T-cell (primary cell): ENCODE measurements at regions not wholly inside any gene's neighbourhood (a gene's known extent, or its start where the extent isn't known, plus 50 kb on each side); places are given as distances from the start of the nearest gene placed in this dataset.

Experiments used
- ATAC-seq, 4 experiments: fragments of 200-7000 bp in 3 of 4; fragments of 150-1000 bp in 1 of 4; cut with Tn5 transposase; replicated peaks in 1 of 4; 1 replicate in 3 of 4; 2 replicates in 1 of 4; pipeline ENCODE4 v1.10.0; 2021; ENCODE audit warnings: moderate library complexity in 3 of 4, mild to moderate bottlenecking in 2 of 4, moderate number of reproducible peaks in 1 of 4
- CTCF ChIA-PET, 2 donors: fragments of 300-600 bp; sonication (Branson Sonifier 250); formaldehyde crosslinking; loops; one replicate each; lab custom pipeline; 2022; ENCODE audit warnings: antibody characterized with exemption in 2 of 2; lab: Charles Lee
- POLR2A ChIA-PET, 2 donors: fragments of 300-600 bp; sonication (Branson Sonifier 250); formaldehyde crosslinking; loops; one replicate each; lab custom pipeline; 2022; ENCODE audit warnings: antibody characterized with exemption in 2 of 2; lab: Charles Lee
- DNase-seq, 35 experiments: peaks; one replicate each; pipeline versions ENCODE4 v3.0.0 to v3.0.0-alpha.2; 2013 to 2023
- H3K27ac ChIP-seq: one replicate; pipeline ENCODE4 v1.5.1; 2013; ENCODE audit warnings: low read length
- H3K27me3 ChIP-seq, 2 experiments: replicated peaks in 1 of 2; 1 replicate in 1 of 2; 2 replicates in 1 of 2; pipeline versions ENCODE4 v1.6.1 to v1.7.0; 2013; ENCODE audit warnings: low read length in 1 of 2, mixed read lengths in 1 of 2; ENCODE audit not compliant: control insufficient read depth in 2 of 2, insufficient read depth in 2 of 2; ENCODE audit errors: extremely low read depth in 1 of 2
- H3K36me3 ChIP-seq, 2 donors: 1 replicate in 1 of 2; 2 replicates in 1 of 2; pipeline versions ENCODE4 v1.6.1 to v1.7.0; 2013; ENCODE audit warnings: low read length in 1 of 2; ENCODE audit not compliant: control insufficient read depth in 2 of 2, insufficient read depth in 1 of 2; ENCODE audit errors: extremely low read depth in 1 of 2
- H3K4me1 ChIP-seq, 2 experiments: 1 replicate in 1 of 2; 2 replicates in 1 of 2; pipeline versions ENCODE4 v1.6.1 to v1.7.0; 2013; ENCODE audit warnings: low read length in 2 of 2, mixed read lengths in 1 of 2; ENCODE audit not compliant: insufficient read depth in 2 of 2, control insufficient read depth in 1 of 2; ENCODE audit errors: extremely low read depth in 1 of 2
- H3K4me3 ChIP-seq, 2 donors: 1 replicate in 1 of 2; 2 replicates in 1 of 2; pipeline versions ENCODE4 v1.5.1 to v1.7.0; 2013; ENCODE audit warnings: mild to moderate bottlenecking in 2 of 2, low read length in 1 of 2, moderate library complexity in 1 of 2; ENCODE audit not compliant: control insufficient read depth in 1 of 2; ENCODE audit errors: extremely low read depth in 1 of 2
- H3K9me3 ChIP-seq: 2 replicates; pipeline ENCODE4 v1.7.0; 2013
- H3K27ac Mint-ChIP-seq, 2 donors: one replicate each; pipeline ENCODE4 v1.8.0; 2020 to 2021; ENCODE audit warnings: mild to moderate bottlenecking in 2 of 2, mixed read lengths in 2 of 2
- H3K27me3 Mint-ChIP-seq, 2 donors: one replicate each; pipeline ENCODE4 v1.8.0; 2021 to 2022; ENCODE audit warnings: mixed read lengths in 2 of 2
- H3K36me3 Mint-ChIP-seq: one replicate; pipeline ENCODE4 v1.8.0; 2021; ENCODE audit warnings: mixed read lengths
- H3K4me1 Mint-ChIP-seq, 3 donors: one replicate each; pipeline ENCODE4 v1.8.0; 2020 to 2022; ENCODE audit warnings: mixed read lengths in 3 of 3, mild to moderate bottlenecking in 1 of 3
- H3K4me3 Mint-ChIP-seq, 3 donors: one replicate each; pipeline ENCODE4 v1.8.0; 2020 to 2022; ENCODE audit warnings: mild to moderate bottlenecking in 3 of 3, mixed read lengths in 3 of 3, moderate library complexity in 3 of 3
- H3K9me3 Mint-ChIP-seq, 3 donors: one replicate each; pipeline ENCODE4 v1.8.0; 2020 to 2022; ENCODE audit warnings: mixed read lengths in 3 of 3
- WGBS: methylation state at CpG from one replicate; pipeline ENCODE4 v1.1.5; 2013; ENCODE audit warnings: missing lambda C conversion rate; ENCODE audit not compliant: insufficient coverage; 5-methylcytosine and 5-hydroxymethylcytosine counted together

DNA sequence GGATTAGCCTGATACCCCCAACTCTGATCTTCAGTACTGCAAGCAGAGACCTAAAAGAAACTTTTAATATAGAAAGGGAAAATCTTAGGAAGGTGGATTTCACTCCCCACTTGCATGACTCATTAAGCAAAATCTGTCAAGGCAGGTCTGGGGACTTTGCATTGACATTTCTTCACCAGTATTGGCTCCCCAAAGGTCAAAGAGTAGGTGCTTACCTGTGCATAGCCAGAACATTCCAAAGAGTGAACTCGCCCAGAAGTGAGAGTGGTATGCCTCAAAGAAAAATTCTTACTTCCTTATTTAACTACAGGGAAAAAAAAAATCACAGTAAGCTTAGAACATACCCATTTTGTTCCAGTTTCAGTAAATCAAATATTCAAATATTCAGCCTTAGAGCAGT lies 140.9 kb upstream of the TP63 start:
- POLR2A ChIA-PET, result no interaction called here
- Histone ChIP-seq H3K9me3 (no peaks in the 10 kb centered on the region), H3K36me3 (no peaks in the 10 kb centered on the region), H3K4me3 (no peak overlapping the region), H3K27ac (no peak overlapping the region), H3K27me3 (no peaks in the 10 kb centered on the region), H3K4me1 (no peaks in the 10 kb centered on the region)
- H3K27me3 Mint-ChIP-seq, result no peaks in the 10 kb centered on the region
- H3K4me3 Mint-ChIP-seq, result no peak overlapping the region
- H3K9me3 Mint-ChIP-seq, result peaks cover 0 to 8% (median 0%) of the 10 kb centered on the region in 3 donors
- H3K27ac Mint-ChIP-seq, result no peak overlapping the region
- DNase-seq (no peak), ATAC-seq (no peak)
- no CpG with 5 or more reads among the region's 1 CpG for WGBS
- CTCF ChIA-PET, result no interaction called here
- no peaks in the 10 kb centered on the region for H3K4me1 Mint-ChIP-seq
- H3K36me3 Mint-ChIP-seq, result no peaks in the 10 kb centered on the region

DNA sequence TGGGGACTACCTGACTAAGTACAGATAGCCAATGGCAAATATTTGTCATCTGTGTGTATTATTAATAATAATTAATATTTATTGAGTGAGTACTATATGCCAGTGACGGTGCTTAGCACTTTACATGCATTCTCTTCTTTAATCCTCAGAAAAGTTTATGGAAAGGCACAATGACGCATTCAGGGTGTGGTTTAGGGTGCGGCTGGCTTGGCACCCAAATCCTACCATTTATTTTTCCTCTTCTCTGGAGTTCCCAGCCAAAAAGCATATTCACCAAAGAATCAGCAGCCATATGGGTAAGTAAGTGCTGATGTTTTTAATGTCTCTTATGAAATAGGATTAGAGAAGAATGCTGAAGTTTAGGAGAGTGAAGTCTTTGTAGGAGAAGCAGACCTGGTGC lies 140.4 kb upstream of the TP63 start:
- no peak overlapping the region for H3K27ac Mint-ChIP-seq
- DNase-seq (no peak), ATAC-seq (no peak)
- no peaks in the 10 kb centered on the region for H3K36me3 Mint-ChIP-seq
- ChIA-PET CTCF (no interaction called here), POLR2A (no interaction called here)
- H3K4me3 ChIP-seq, result no peak overlapping the region
- no peaks in the 10 kb centered on the region for H3K27me3 ChIP-seq
- H3K27ac ChIP-seq, result no peak overlapping the region
- H3K36me3 ChIP-seq, result no peaks in the 10 kb centered on the region
- H3K4me1 Mint-ChIP-seq, result no peaks in the 10 kb centered on the region
- H3K4me3 Mint-ChIP-seq, result no peak overlapping the region
- H3K4me1 ChIP-seq, result no peaks in the 10 kb centered on the region
- H3K27me3 Mint-ChIP-seq, result no peaks in the 10 kb centered on the region
- H3K9me3 Mint-ChIP-seq, result peaks cover 0 to 8% (median 0%) of the 10 kb centered on the region in 3 donors
- H3K9me3 ChIP-seq, result no peaks in the 10 kb centered on the region
- no CpG with 5 or more reads among the region's 3 CpGs for WGBS

DNA sequence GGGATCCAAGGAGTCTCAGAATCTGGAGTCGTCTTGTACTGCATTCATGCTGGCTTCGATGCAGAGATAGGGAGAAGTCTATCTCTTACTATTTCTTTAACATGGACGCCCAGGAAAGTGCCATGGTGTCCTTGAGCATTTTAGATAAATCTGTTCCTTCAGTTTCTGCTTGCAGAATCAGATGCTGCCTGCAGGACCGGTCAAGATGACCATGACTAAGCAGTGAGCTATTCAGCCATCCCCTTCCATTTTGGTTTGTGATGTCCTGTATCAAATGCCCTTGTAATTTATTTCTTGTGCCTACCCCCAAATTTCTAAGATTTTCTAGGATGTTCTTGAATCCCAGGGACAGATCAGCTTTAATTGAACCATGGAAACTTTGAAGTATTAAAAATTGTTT lies 139.4 kb upstream of the TP63 start:
- H3K4me1 ChIP-seq, result no peaks in the 10 kb centered on the region
- no peaks in the 10 kb centered on the region for H3K36me3 ChIP-seq
- no peaks in the 10 kb centered on the region for H3K27me3 Mint-ChIP-seq
- H3K4me1 Mint-ChIP-seq, result no peaks in the 10 kb centered on the region
- POLR2A ChIA-PET, result no interaction called here
- 94% methylated on average over 3 of the region's 4 CpGs for WGBS
- DNase-seq (no peak), ATAC-seq (no peak)
- CTCF ChIA-PET, result interaction anchor here in 1 of 2 donors (0.6 kb wide), 1 partner anchor 53 kb away, joined by 4 read pairs; no protein-coding TSS in a partner anchor
- H3K4me3 Mint-ChIP-seq, result no peak overlapping the region
- peaks cover 0 to 5% (median 0%) of the 10 kb centered on the region in 3 donors for H3K9me3 Mint-ChIP-seq
- H3K4me3 ChIP-seq, result no peak overlapping the region
- no peaks in the 10 kb centered on the region for H3K27me3 ChIP-seq
- no peak overlapping the region for H3K27ac ChIP-seq
- no peaks in the 10 kb centered on the region for H3K36me3 Mint-ChIP-seq
- H3K27ac Mint-ChIP-seq, result no peak overlapping the region
- no peaks in the 10 kb centered on the region for H3K9me3 ChIP-seq

DNA sequence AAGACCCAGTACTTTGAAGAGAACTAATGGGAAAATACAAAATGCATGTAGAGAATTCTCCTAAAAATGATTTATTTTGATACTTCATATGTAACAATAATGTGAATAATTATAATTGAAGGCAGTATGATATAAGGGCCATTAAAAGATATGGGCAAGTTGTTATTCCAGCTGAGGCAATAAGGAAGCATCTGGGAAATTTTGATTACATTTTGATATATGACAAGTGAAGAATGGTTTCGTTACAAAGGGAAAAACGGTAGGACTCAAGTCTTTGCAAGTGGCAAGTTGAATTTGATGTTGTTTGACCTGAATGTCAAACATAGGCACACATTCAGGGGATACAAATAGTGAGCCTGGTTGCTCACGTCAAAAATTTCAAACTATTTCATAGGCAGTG lies 137.9 kb upstream of the TP63 start:
- H3K27ac Mint-ChIP-seq, result no peak overlapping the region
- no peaks in the 10 kb centered on the region for H3K27me3 Mint-ChIP-seq
- no peaks in the 10 kb centered on the region for H3K9me3 ChIP-seq
- H3K4me1 ChIP-seq, result no peaks in the 10 kb centered on the region
- no peaks in the 10 kb centered on the region for H3K36me3 Mint-ChIP-seq
- ChIA-PET POLR2A (no interaction called here), CTCF (no interaction called here)
- DNase-seq (no peak), ATAC-seq (no peak)
- no peak overlapping the region for H3K4me3 Mint-ChIP-seq
- no peaks in the 10 kb centered on the region for H3K36me3 ChIP-seq
- 94% methylated on average over 2 of the region's 3 CpGs for WGBS
- H3K4me3 ChIP-seq, result no peak overlapping the region
- H3K4me1 Mint-ChIP-seq, result no peaks in the 10 kb centered on the region
- H3K27ac ChIP-seq, result no peak overlapping the region
- peaks cover 0 to 5% (median 0%) of the 10 kb centered on the region in 3 donors for H3K9me3 Mint-ChIP-seq
- no peaks in the 10 kb centered on the region for H3K27me3 ChIP-seq

DNA sequence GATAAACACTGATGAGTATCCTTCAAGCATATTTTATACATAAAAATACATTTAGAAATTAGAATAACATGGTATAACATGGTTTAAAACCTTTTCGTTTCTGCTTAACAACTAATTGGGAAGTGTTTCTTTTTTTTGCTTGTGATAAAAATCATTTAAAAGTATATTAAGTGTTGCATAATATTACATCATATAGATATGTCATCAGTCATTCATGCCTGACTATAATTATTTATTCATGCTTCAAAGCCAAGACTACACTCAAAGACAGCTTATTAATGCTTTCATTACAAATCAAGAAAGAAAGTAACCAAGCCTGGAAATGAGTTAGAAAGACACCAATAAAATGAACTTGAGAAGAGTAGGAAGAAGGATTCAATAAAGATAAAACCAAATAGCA lies 136.6 kb upstream of the TP63 start:
- Mint-ChIP-seq H3K9me3 (peaks cover 0 to 5% (median 0%) of the 10 kb centered on the region in 3 donors), H3K4me3 (no peak overlapping the region), H3K36me3 (no peaks in the 10 kb centered on the region), H3K4me1 (peaks cover 0 to 2% (median 0%) of the 10 kb centered on the region in 3 donors), H3K27ac (no peak overlapping the region), H3K27me3 (no peaks in the 10 kb centered on the region)
- Histone ChIP-seq H3K27me3 (no peaks in the 10 kb centered on the region), H3K4me3 (no peak overlapping the region), H3K36me3 (no peaks in the 10 kb centered on the region), H3K9me3 (no peaks in the 10 kb centered on the region), H3K27ac (no peak overlapping the region), H3K4me1 (no peaks in the 10 kb centered on the region)
- POLR2A ChIA-PET, result no interaction called here
- DNase-seq (no peak), ATAC-seq (no peak)
- CTCF ChIA-PET, result no interaction called here
- WGBS, result no CpG with 5 or more reads among the region's 1 CpG

DNA sequence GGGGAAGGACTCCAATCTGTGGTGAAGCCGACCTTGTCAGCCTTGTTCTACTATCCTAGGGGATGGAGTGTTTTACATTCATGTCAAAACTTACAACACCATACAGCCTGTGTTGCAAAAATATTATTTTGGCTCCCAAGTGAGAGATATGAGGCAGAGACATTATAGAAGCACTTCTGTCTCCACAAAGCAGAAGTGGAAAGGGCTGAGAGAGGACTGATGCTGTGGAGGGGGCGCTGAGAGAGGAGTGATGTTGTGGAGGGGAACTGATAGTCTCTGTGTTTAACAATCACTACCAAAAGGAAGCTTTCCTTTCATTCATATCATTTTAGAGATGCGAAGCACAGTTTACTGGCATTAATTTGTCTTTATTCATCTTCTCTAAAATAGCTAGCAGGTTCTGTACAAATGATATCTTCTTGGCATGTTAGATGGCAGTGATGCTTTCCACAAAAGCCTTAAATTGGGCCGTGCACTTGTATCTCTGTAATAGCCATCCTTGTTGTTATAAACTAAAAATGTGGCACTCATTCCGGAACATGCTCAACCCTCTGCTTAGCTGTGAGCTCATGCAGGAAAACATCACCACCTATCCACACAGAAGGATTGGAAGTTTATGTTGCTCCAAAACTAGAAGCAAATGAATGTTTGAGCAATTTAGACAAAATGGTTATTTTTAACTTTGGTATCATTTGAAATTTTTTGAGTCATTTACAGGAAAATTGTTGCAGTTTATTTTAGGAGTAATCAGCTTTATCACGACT lies 134.6 kb upstream of the TP63 start:
- 70% methylated on average over 2 of the region's 6 CpGs for WGBS
- ATAC-seq, result no peak
- H3K27ac Mint-ChIP-seq, result no peak overlapping the region
- ChIA-PET CTCF (interaction anchor here in 1 of 2 donors (0.6 to 1.0 kb wide), 2 partner anchors 14 to 224 kb away, joined by 3 read pairs; no protein-coding TSS in a partner anchor), POLR2A (no interaction called here)
- H3K4me3 Mint-ChIP-seq, result no peak overlapping the region
- no peak for DNase-seq
- H3K4me3 ChIP-seq, result no peak overlapping the region
- no peaks in the 10 kb centered on the region for H3K4me1 ChIP-seq
- H3K27me3 Mint-ChIP-seq, result no peaks in the 10 kb centered on the region
- no peaks in the 10 kb centered on the region for H3K36me3 Mint-ChIP-seq
- peaks cover 4 to 11% (median 7%) of the 10 kb centered on the region in 3 donors for H3K9me3 Mint-ChIP-seq
- H3K4me1 Mint-ChIP-seq, result peaks cover 5 to 9% (median 7%) of the 10 kb centered on the region in 3 donors
- H3K27ac ChIP-seq, result no peak overlapping the region
- no peaks in the 10 kb centered on the region for H3K27me3 ChIP-seq
- H3K9me3 ChIP-seq, result peaks cover 3% of the 10 kb centered on the region
- no peaks in the 10 kb centered on the region for H3K36me3 ChIP-seq
